ENCODE measurements at regions not wholly inside any gene's neighbourhood (a gene's known extent, or its start where the extent isn't known, plus 50 kb on each side); places are given as distances from the start of the nearest gene placed in this dataset.
"Not testable (repeated sequence)": the region's sequence is repeated elsewhere in the genome, so short reads cannot be mapped to it uniquely, and the experiment has no call there.

- no peaks in the 10 kb centered on the region for H3K36me3 Mint-ChIP-seq (ENCODE audit: low read depth)
- peak; percentile 12 for DNase-seq
- no peaks in the 10 kb centered on the region for H3K4me1 Mint-ChIP-seq
- ChIA-PET CTCF (interaction anchor here (0.6 kb wide), 1 partner anchor 29 kb away, joined by 3 read pairs; no protein-coding TSS in a partner anchor), POLR2A (no interaction called here)
- H3K4me3 Mint-ChIP-seq, result no peak overlapping the region
- H3K27me3 Mint-ChIP-seq, result no peaks in the 10 kb centered on the region
- H3K27ac Mint-ChIP-seq, result no peak overlapping the region
- no peaks in the 10 kb centered on the region for H3K9me3 Mint-ChIP-seq
Measured at GRCh38 chr2:128412181-128412871, 93.7 kb upstream of the HS6ST1 start.

GRCh38 chr2:128413014-128413717, 94.5 kb upstream of the HS6ST1 start:
- H3K4me3 Mint-ChIP-seq, result no peak overlapping the region
- DNase-seq, result peak; percentile 9
- POLR2A ChIA-PET, result no interaction called here

DNA sequence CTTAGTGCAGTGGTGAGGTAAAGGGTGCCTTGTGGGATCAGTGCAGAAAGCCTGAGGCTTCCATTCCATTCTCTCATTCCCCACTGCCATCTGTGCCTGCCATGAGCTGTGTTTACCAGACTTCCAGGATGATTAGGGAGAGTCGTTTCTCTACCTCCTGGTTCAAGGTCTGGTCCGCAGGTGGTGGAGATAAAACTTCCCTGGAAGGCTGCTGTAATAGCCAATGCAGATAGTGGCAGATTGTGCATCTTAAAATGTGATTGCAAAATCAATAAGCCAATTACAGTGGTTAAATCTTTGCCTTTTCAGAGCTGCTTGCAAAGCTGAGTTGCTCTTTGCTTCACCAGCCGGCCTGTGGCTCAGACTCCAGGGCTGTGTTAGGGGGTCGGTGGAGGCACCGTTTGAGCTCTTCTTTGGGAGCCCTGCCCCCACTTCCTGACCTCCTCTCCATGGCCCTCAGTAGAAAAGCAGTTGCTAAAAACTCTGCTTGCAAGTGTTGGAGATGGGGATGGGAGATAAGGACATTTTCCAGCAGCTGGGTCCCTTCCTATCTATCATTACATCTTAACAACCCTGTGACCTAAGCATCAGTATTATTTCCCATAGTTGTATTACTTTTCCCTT, 95.2 kb upstream of the HS6ST1 start:
- H3K4me3 Mint-ChIP-seq, result no peak overlapping the region
- no peaks in the 10 kb centered on the region for H3K4me1 Mint-ChIP-seq
- no peaks in the 10 kb centered on the region for H3K9me3 Mint-ChIP-seq
- no peaks in the 10 kb centered on the region for H3K36me3 Mint-ChIP-seq (ENCODE audit: low read depth)
- CTCF ChIA-PET, result no interaction called here
- DNase-seq, result no peak
- no peak overlapping the region for H3K27ac Mint-ChIP-seq
- POLR2A ChIA-PET, result no interaction called here
- no peaks in the 10 kb centered on the region for H3K27me3 Mint-ChIP-seq

More at GRCh38 chr2:128413014-128413717, 94.5 kb upstream of the HS6ST1 start:
- no peaks in the 10 kb centered on the region for H3K9me3 Mint-ChIP-seq
- no peaks in the 10 kb centered on the region for H3K36me3 Mint-ChIP-seq (ENCODE audit: low read depth)
- H3K27ac Mint-ChIP-seq, result no peak overlapping the region
- CTCF ChIA-PET, result no interaction called here
- no peaks in the 10 kb centered on the region for H3K4me1 Mint-ChIP-seq
- H3K27me3 Mint-ChIP-seq, result no peaks in the 10 kb centered on the region

DNA sequence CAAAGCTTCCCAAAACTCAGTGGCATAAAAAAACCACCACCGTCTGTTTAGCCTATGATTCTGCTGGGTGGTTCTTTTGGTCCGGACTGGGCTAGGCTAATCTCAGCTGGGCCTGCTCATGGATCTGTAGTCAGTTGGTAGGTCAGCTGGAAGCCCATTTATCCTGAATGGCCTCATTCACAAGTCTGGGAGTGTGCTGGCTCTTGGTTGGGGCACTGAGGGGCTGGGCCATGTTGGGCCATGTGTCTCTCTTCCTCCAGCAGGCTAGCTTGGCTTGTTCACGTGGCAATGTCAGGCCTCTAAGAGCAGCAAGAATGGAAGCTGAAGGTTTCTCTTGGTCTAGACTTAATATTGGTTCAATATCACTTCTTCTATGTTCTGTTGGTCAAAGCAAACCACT, 95.7 kb upstream of the HS6ST1 start:
- no peaks in the 10 kb centered on the region for H3K4me1 Mint-ChIP-seq
- no peaks in the 10 kb centered on the region for H3K27me3 Mint-ChIP-seq
- POLR2A ChIA-PET, result no interaction called here
- peak; percentile 2 for DNase-seq
- no peaks in the 10 kb centered on the region for H3K9me3 Mint-ChIP-seq
- H3K36me3 Mint-ChIP-seq (ENCODE audit: low read depth), result no peaks in the 10 kb centered on the region
- CTCF ChIA-PET, result no interaction called here
- H3K27ac Mint-ChIP-seq, result no peak overlapping the region
- H3K4me3 Mint-ChIP-seq, result no peak overlapping the region

DNA sequence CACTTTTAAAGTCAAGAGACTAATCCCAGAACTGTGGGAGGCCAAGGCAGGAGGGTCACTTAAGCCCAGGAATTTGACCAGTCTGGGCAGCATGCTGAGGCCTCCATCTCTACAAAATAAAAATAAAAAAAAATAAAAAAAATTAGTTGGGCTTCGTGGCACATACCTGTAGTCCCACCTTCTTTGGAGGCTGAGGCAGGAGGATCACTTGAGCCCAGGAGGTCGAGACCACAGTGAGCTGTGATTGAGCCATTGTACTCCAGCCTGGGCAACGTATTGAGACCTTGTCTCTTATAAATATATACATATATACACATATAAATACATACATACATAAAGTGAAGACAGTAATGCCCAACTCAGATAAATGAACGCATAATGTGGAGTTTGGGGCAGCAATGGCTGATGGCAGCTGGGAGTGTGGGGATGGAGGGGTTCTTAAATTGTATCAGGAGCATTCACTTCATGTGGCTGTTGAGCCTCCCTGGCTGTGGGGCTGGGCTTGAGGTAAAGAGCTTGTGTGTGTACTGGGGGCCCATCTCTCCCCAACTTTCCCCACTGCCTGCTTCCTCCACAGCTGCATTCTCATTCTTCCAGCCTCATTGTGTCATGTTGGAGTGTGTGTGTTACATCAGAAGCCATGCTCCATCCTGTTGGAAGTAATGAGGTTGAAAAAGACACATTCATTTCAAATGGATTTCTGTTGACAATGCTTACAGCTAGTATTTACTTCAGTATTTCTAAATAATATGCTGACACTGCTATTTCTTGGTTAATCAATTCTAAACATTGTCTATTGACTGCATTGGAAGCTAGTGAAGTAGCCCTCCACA, 96.5 kb upstream of the HS6ST1 start:
- Mint-ChIP-seq H3K36me3 (ENCODE audit: low read depth) (no peaks in the 10 kb centered on the region), H3K9me3 (no peaks in the 10 kb centered on the region), H3K4me1 (no peaks in the 10 kb centered on the region), H3K27ac (no peak overlapping the region), H3K4me3 (no peak overlapping the region), H3K27me3 (no peaks in the 10 kb centered on the region)
- DNase-seq, result peak; percentile 9
- ChIA-PET CTCF (no interaction called here), POLR2A (no interaction called here)

DNA sequence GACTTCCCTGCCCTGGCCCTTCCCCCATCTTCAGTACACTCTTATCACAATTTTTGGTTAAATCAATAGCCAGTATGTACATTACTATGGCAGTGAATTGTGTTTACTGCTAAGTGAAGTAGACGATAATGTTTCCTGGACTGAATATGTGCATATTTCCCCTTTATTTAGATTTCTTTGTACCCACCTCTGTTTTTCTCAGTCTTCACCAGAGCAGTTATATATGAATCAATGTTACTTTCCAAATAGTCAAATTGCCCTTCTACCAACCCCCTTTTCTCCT, 97.1 kb upstream of the HS6ST1 start:
- Mint-ChIP-seq H3K27ac (no peak overlapping the region), H3K9me3 (no peaks in the 10 kb centered on the region), H3K4me3 (no peak overlapping the region), H3K27me3 (no peaks in the 10 kb centered on the region), H3K4me1 (no peaks in the 10 kb centered on the region), H3K36me3 (ENCODE audit: low read depth) (no peaks in the 10 kb centered on the region)
- no peak for DNase-seq
- ChIA-PET CTCF (no interaction called here), POLR2A (no interaction called here)

DNA sequence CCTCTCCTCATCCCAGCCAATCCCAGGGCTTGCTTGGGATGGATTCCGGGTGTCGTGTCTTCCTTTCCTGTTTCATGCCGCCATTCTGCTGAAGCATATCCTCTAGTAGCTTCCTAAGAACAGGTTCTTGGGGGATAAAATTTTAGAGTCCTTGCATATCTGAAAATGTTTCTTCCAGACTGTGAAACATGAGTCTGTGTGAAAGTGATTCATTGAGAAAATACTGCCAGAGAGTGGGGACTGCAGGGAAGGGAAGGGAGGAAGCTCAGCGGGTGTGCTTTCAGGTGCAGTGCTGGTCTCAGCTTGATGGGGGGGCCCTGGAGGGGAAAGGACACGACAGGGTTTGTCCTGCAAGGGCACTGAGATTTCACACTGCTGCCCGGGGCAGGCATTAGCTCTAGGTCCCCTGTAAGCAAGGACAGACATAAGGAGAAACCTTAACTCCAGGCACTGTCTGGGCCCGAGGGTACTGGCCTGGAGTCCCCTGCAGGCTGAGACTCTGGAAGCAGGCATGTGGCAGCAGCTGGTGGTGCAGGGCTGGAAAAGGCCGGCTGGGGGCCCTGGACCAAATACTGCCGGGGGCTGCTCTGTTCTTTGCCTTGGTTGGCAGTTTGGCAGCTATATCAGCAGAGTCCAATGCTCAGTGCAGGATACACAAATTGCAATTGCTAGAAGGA, 97.6 kb upstream of the HS6ST1 start:
- no peaks in the 10 kb centered on the region for H3K4me1 Mint-ChIP-seq
- peak; percentile 11 for DNase-seq
- ChIA-PET POLR2A (no interaction called here), CTCF (no interaction called here)
- H3K27ac Mint-ChIP-seq, result no peak overlapping the region
- no peaks in the 10 kb centered on the region for H3K36me3 Mint-ChIP-seq (ENCODE audit: low read depth)
- no peak overlapping the region for H3K4me3 Mint-ChIP-seq
- no peaks in the 10 kb centered on the region for H3K9me3 Mint-ChIP-seq
- no peaks in the 10 kb centered on the region for H3K27me3 Mint-ChIP-seq

- Mint-ChIP-seq H3K9me3 (no peaks in the 10 kb centered on the region), H3K27me3 (no peaks in the 10 kb centered on the region), H3K4me3 (no peak overlapping the region), H3K36me3 (ENCODE audit: low read depth) (no peaks in the 10 kb centered on the region), H3K27ac (no peak overlapping the region), H3K4me1 (no peaks in the 10 kb centered on the region)
- ChIA-PET POLR2A (no interaction called here), CTCF (no interaction called here)
- no peak for DNase-seq
Measured at GRCh38 chr2:128416806-128417205, 98.1 kb upstream of the HS6ST1 start.

DNA sequence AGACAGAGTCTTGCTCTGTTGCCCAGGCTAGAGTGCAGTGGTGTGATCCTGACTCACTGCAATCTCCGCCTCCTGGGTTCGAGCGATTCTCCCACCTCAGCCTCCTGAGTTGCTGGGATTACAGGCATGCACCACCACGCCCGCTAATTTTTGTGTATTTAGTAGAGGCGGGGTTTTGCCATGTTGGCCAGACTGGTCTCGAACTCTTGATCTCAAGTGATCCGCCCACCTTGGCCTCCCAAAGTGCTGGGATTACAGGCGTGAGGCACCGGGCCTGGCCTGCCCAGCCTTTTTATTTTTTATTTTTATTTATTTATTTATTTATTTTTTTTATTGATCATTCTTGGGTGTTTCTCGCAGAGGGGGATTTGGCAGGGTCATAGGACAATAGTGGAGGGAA, 98.6 kb upstream of the HS6ST1 start:
- CTCF ChIA-PET; H3K4me1 Mint-ChIP-seq; H3K27ac Mint-ChIP-seq; H3K9me3 Mint-ChIP-seq; POLR2A ChIA-PET; H3K4me3 Mint-ChIP-seq; H3K36me3 Mint-ChIP-seq (ENCODE audit: low read depth); H3K27me3 Mint-ChIP-seq: not testable (repeated sequence)
- peak; percentile 11 for DNase-seq

DNA sequence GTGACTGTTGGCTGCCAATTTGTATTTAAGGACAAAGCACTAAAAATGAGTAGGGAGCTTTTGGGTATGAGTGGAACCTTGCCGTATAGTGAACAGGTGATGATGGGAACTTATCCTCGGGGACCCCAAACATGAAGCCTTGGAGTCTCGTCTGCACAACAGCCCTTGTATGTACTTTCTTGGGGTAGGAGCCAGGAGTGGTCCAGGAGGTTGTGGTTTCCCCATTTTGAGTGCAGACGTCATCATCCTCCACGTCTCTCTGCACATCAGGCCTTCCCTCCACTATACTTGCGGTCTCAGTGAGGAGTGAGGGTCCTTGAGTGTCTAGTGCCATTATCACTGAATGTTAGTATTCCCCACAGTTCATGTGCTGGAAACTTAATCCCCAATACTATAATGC, 101.5 kb upstream of the HS6ST1 start:
- no peaks in the 10 kb centered on the region for H3K27me3 Mint-ChIP-seq

DNA sequence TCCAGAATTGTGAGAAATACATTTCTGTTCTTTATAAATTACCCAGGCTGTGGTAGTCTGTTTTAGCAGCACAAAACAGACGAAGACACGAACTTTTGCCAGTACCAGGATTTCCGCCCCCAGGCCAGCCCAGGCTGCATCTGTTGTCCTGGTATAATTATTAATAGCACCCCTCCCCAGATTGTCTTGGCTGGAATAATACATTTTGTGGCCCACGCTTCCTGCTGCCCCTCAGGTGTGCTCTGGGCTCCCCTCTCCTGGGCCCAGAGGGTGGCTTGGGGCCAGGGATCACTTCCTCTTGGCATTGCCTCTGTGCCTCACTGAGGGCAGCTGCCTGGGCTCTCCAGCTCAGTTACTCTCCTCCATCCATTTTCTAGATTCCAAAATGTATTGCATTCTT, 102.1 kb upstream of the HS6ST1 start:
- H3K9me3 Mint-ChIP-seq, result no peaks in the 10 kb centered on the region
- no peaks in the 10 kb centered on the region for H3K27me3 Mint-ChIP-seq
- H3K4me3 Mint-ChIP-seq, result no peak overlapping the region
- no peaks in the 10 kb centered on the region for H3K4me1 Mint-ChIP-seq
- CTCF ChIA-PET, result no interaction called here
- no peaks in the 10 kb centered on the region for H3K36me3 Mint-ChIP-seq (ENCODE audit: low read depth)
- peak; percentile 5 for DNase-seq
- H3K27ac Mint-ChIP-seq, result no peak overlapping the region
- POLR2A ChIA-PET, result no interaction called here

More for the DNA sequence above, 101.5 kb upstream of the HS6ST1 start:
- Mint-ChIP-seq H3K4me3 (no peak overlapping the region), H3K4me1 (no peaks in the 10 kb centered on the region), H3K36me3 (ENCODE audit: low read depth) (no peaks in the 10 kb centered on the region), H3K27ac (no peak overlapping the region), H3K9me3 (no peaks in the 10 kb centered on the region)
- ChIA-PET POLR2A (no interaction called here), CTCF (no interaction called here)
- no peak for DNase-seq

- peak; percentile 12 for DNase-seq
- Mint-ChIP-seq H3K27ac (no peak overlapping the region), H3K27me3 (no peaks in the 10 kb centered on the region), H3K4me3 (no peak overlapping the region), H3K9me3 (no peaks in the 10 kb centered on the region), H3K36me3 (ENCODE audit: low read depth) (no peaks in the 10 kb centered on the region), H3K4me1 (no peaks in the 10 kb centered on the region)
- CTCF ChIA-PET, result no interaction called here
- POLR2A ChIA-PET, result no interaction called here
Measured at GRCh38 chr2:128421286-128421685, 102.6 kb upstream of the HS6ST1 start.

GRCh38 chr2:128421861-128422311, 103.2 kb upstream of the HS6ST1 start:
- H3K27ac Mint-ChIP-seq, result no peak overlapping the region

More at GRCh38 chr2:128421861-128422311, 103.2 kb upstream of the HS6ST1 start:
- CTCF ChIA-PET, result no interaction called here
- Mint-ChIP-seq H3K27me3 (no peaks in the 10 kb centered on the region), H3K4me1 (no peaks in the 10 kb centered on the region), H3K9me3 (no peaks in the 10 kb centered on the region), H3K36me3 (ENCODE audit: low read depth) (no peaks in the 10 kb centered on the region), H3K4me3 (no peak overlapping the region)
- peak; percentile 4 for DNase-seq
- POLR2A ChIA-PET, result no interaction called here

Data from activated CD4-positive, alpha-beta memory T cell treated with anti-CD3 and anti-CD28 coated beads, Interleukin-2, amount 10 ng/mL, durations not matched to agents 7 days and 5 days (primary cell).